Inflammatory macrophage treated with lipopolysaccharide for 4 hours (primary cell): ENCODE measurements at regions not wholly inside any gene's neighbourhood (a gene's known extent, or its start where the extent isn't known, plus 50 kb on each side); places are given as distances from the start of the nearest gene placed in this dataset.

Experiments used
- DNase-seq: peaks from one replicate; pipeline ENCODE4 v3.0.0-alpha.2; 2020

- peak; percentile 7 for DNase-seq
Observed at GRCh38 chr17:21517538-21518293, 141.6 kb downstream of the KCNJ12 start.

- DNase-seq = no peak
Observed at GRCh38 chr17:21522755-21523336, 146.7 kb downstream of the KCNJ12 start.

GRCh38 chr17:21523497-21524210, 147.5 kb downstream of the KCNJ12 start:
- DNase-seq = no peak

GRCh38 chr17:21524211-21524591, 148.0 kb downstream of the KCNJ12 start:
- no peak for DNase-seq

GRCh38 chr17:21525464-21526130, 149.4 kb downstream of the KCNJ12 start:
- no peak for DNase-seq

- no peak for DNase-seq
Observed at GRCh38 chr17:21528031-21528695, 152.0 kb downstream of the KCNJ12 start.

GRCh38 chr17:21530311-21530710, 154.2 kb downstream of the KCNJ12 start:
- DNase-seq = no peak

GRCh38 chr17:21530841-21531240, 154.7 kb downstream of the KCNJ12 start:
- DNase-seq = no peak

GRCh38 chr17:21532763-21533385, 156.7 kb downstream of the KCNJ12 start:
- DNase-seq = no peak

GRCh38 chr17:21535686-21536375, 156.5 kb upstream of the KCNJ18 start:
- DNase-seq = no peak

- DNase-seq = no peak
Observed at GRCh38 chr17:21537302-21537701, 155.0 kb upstream of the KCNJ18 start.

- DNase-seq = no peak
Observed at GRCh38 chr17:21538615-21539014, 153.7 kb upstream of the KCNJ18 start.

- no peak for DNase-seq
Observed at GRCh38 chr17:21539146-21539545, 153.2 kb upstream of the KCNJ18 start.

GRCh38 chr17:21540502-21540901, 151.8 kb upstream of the KCNJ18 start:
- no peak for DNase-seq

GRCh38 chr17:21542070-21542469, 150.3 kb upstream of the KCNJ18 start:
- no peak for DNase-seq

GRCh38 chr17:21542991-21543390, 149.3 kb upstream of the KCNJ18 start:
- DNase-seq = peak; percentile 59

- DNase-seq = no peak
Observed at GRCh38 chr17:21545064-21545463, 147.3 kb upstream of the KCNJ18 start.

- no peak for DNase-seq
Observed at GRCh38 chr17:21548236-21548635, 144.1 kb upstream of the KCNJ18 start.

GRCh38 chr17:21549107-21549687, 143.1 kb upstream of the KCNJ18 start:
- DNase-seq = no peak

- DNase-seq = peak; percentile 1
Observed at GRCh38 chr17:21550031-21550430, 142.3 kb upstream of the KCNJ18 start.

GRCh38 chr17:21551081-21551881, 141.0 kb upstream of the KCNJ18 start:
- peak; percentile 76 for DNase-seq
